NCI-H69 (cell line): ENCODE measurements at regions not wholly inside any gene's neighbourhood (a gene's known extent, or its start where the extent isn't known, plus 50 kb on each side); places are given as distances from the start of the nearest gene placed in this dataset.

ENCODE experiments used
- DNase-seq: peaks from one replicate; lab custom pipeline; 2025; lab: John Stamatoyannopoulos, UW

- no peak for DNase-seq
These were observed 95.5 kb upstream of the ATP6AP2 start for GRCh38 chrX:40485102-40485826.

- no peak for DNase-seq
These were observed 96.2 kb upstream of the ATP6AP2 start for GRCh38 chrX:40484408-40485091.

GRCh38 chrX:40483502-40483901 lies 97.3 kb upstream of the ATP6AP2 start:
- no peak for DNase-seq

- DNase-seq, result no peak
These were observed 100.9 kb upstream of the ATP6AP2 start for GRCh38 chrX:40479777-40480318.

GRCh38 chrX:40478474-40479065 lies 102.2 kb upstream of the ATP6AP2 start:
- no peak for DNase-seq

- DNase-seq, result no peak
These were observed 103.8 kb upstream of the ATP6AP2 start for GRCh38 chrX:40476958-40477357.

- no peak for DNase-seq
These were observed 106.1 kb upstream of the ATP6AP2 start for GRCh38 chrX:40474645-40475044.

- peak; percentile 97 for DNase-seq
These were observed 106.6 kb upstream of the ATP6AP2 start for GRCh38 chrX:40474205-40474626.

GRCh38 chrX:40473460-40474204 lies 107.1 kb upstream of the ATP6AP2 start:
- DNase-seq, result peak; percentile 25

GRCh38 chrX:40471965-40472648 lies 108.7 kb upstream of the ATP6AP2 start:
- DNase-seq, result peak; percentile 96

- peak; percentile 21 for DNase-seq
These were observed 109.8 kb upstream of the ATP6AP2 start for GRCh38 chrX:40470830-40471429.

- no peak for DNase-seq
These were observed 111.5 kb upstream of the ATP6AP2 start for GRCh38 chrX:40469316-40469715.

- DNase-seq, result peak; percentile 82
These were observed 112.5 kb upstream of the ATP6AP2 start for GRCh38 chrX:40468033-40468846.

- no peak for DNase-seq
These were observed 113.3 kb upstream of the ATP6AP2 start for GRCh38 chrX:40467454-40467853.

- peak; percentile 55 for DNase-seq
These were observed 114.8 kb upstream of the ATP6AP2 start for GRCh38 chrX:40465735-40466551.

- no peak for DNase-seq
These were observed 118.0 kb upstream of the ATP6AP2 start for GRCh38 chrX:40462795-40463194.

- DNase-seq, result no peak
These were observed 119.8 kb upstream of the ATP6AP2 start for GRCh38 chrX:40460926-40461325.

GRCh38 chrX:40459571-40460158 lies 121.1 kb upstream of the ATP6AP2 start:
- no peak for DNase-seq

GRCh38 chrX:40457406-40457805 lies 123.4 kb upstream of the ATP6AP2 start:
- DNase-seq, result no peak
